ENCODE measurements at regions not wholly inside any gene's neighbourhood (a gene's known extent, or its start where the extent isn't known, plus 50 kb on each side); places are given as distances from the start of the nearest gene placed in this dataset.

GRCh38 chr15:39180030-39180429 is 400.8 kb upstream of the THBS1 start:
- no peaks in the 10 kb centered on the region for H3K9me3 ChIP-seq
- no peaks in the 10 kb centered on the region for H3K4me1 ChIP-seq (ENCODE audit: control insufficient read depth in 1 of 2, low read depth in 2 of 2)
- H3K27me3 ChIP-seq (replicated peaks; ENCODE audit: insufficient read depth), result no peaks in the 10 kb centered on the region
- no peak for TF ChIP-seq CTCF (IDR thresholded peaks at IDR 0.05)
- H3K27ac ChIP-seq, result no peak overlapping the region
- DNase-seq (ENCODE audit: low spot score) (no peak), ATAC-seq (ENCODE audit: insufficient number of reproducible peaks, low FRiP score, low read depth) (no peak)
- H3K4me3 ChIP-seq, result no peak overlapping the region
- H3K36me3 ChIP-seq, result no peaks in the 10 kb centered on the region

DNA sequence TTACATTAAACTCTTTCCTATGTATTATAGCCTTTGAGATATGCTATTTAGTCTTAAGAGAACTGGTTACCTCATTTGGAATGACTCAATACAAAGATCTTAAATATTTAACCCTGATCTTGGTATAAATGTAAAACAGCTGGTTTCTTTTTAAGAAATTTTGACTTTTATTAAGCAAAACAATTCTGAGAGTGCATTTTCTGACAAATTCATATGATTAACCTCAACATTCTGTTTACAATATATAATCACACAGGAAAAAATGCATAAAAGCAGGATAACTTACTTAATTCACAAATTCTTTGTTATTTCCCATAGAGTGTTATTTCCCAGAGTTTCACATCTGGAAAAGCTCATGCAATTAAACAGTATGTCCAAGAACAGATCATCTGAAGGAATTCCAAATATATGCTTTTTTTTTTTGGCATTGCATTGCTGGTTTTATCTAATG is 400.4 kb upstream of the THBS1 start:
- Histone ChIP-seq H3K9me3 (no peaks in the 10 kb centered on the region), H3K27ac (no peak overlapping the region), H3K27me3 (replicated peaks; ENCODE audit: insufficient read depth) (no peaks in the 10 kb centered on the region), H3K36me3 (no peaks in the 10 kb centered on the region), H3K4me3 (no peak overlapping the region), H3K4me1 (ENCODE audit: control insufficient read depth in 1 of 2, low read depth in 2 of 2) (no peaks in the 10 kb centered on the region)
- no peak for TF ChIP-seq CTCF (IDR thresholded peaks at IDR 0.05)
- no peak for DNase-seq (ENCODE audit: low spot score)
- no peak for ATAC-seq (ENCODE audit: insufficient number of reproducible peaks, low FRiP score, low read depth)

DNA sequence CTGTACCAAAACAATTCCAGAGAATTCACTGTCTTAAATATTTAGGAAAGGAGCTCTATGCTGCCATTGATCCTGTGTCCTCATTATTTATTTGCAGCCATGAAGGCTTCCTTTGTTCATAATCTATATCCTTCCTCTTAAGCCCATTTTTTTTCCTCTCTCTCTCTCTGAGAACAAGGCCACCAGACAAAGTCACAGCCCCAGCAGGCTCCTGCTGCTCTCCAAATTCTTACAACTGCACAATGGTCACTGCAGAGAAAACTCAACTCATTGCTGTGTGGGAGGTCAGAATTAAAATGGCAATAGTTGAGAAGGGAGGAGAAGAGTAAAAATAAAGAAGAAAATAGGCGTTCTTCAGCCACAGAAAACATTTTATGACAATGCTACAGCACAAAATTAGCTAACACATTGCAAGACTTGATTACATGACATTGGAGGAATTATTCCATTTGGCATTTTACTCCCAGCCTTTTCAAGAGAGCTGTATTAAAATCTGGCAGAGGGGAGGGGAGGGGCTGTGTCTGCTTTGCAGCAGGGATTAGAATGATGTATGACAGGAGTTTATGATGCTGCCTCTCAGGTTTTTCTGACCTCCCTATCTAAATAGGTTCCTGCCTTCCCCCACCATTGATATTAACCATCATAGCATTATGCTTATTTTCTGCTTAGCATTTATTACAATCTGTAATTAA is 399.7 kb upstream of the THBS1 start:
- Histone ChIP-seq H3K9me3 (no peaks in the 10 kb centered on the region), H3K27me3 (replicated peaks; ENCODE audit: insufficient read depth) (no peaks in the 10 kb centered on the region), H3K4me3 (no peak overlapping the region), H3K4me1 (ENCODE audit: control insufficient read depth in 1 of 2, low read depth in 2 of 2) (no peaks in the 10 kb centered on the region), H3K36me3 (no peaks in the 10 kb centered on the region), H3K27ac (no peak overlapping the region)
- no peak for ATAC-seq (ENCODE audit: insufficient number of reproducible peaks, low FRiP score, low read depth)
- no peak for TF ChIP-seq CTCF (IDR thresholded peaks at IDR 0.05)
- DNase-seq (ENCODE audit: low spot score), result no peak

- no peak for DNase-seq (ENCODE audit: low spot score)
- ATAC-seq (ENCODE audit: insufficient number of reproducible peaks, low FRiP score, low read depth), result no peak
- H3K36me3 ChIP-seq, result no peaks in the 10 kb centered on the region
- H3K27me3 ChIP-seq (replicated peaks; ENCODE audit: insufficient read depth), result no peaks in the 10 kb centered on the region
- no peaks in the 10 kb centered on the region for H3K4me1 ChIP-seq (ENCODE audit: control insufficient read depth in 1 of 2, low read depth in 2 of 2)
- no peak for TF ChIP-seq CTCF (IDR thresholded peaks at IDR 0.05)
- H3K9me3 ChIP-seq, result no peaks in the 10 kb centered on the region
- no peak overlapping the region for H3K27ac ChIP-seq
- no peak overlapping the region for H3K4me3 ChIP-seq
Observed at GRCh38 chr15:39181940-39182339, 398.9 kb upstream of the THBS1 start.

- no peak for DNase-seq (ENCODE audit: low spot score)
- Histone ChIP-seq H3K36me3 (no peaks in the 10 kb centered on the region), H3K27ac (no peak overlapping the region), H3K4me3 (no peak overlapping the region), H3K27me3 (replicated peaks; ENCODE audit: insufficient read depth) (no peaks in the 10 kb centered on the region), H3K9me3 (no peaks in the 10 kb centered on the region), H3K4me1 (ENCODE audit: control insufficient read depth in 1 of 2, low read depth in 2 of 2) (no peaks in the 10 kb centered on the region)
- ATAC-seq (ENCODE audit: insufficient number of reproducible peaks, low FRiP score, low read depth), result no peak
- TF ChIP-seq CTCF (IDR thresholded peaks at IDR 0.05), result no peak
Observed at GRCh38 chr15:39183164-39183881, 397.6 kb upstream of the THBS1 start.

Data from thoracic aorta (tissue), 2 donors.